HepG2 (cell line): ENCODE measurements at regions not wholly inside any gene's neighbourhood (a gene's known extent, or its start where the extent isn't known, plus 50 kb on each side); places are given as distances from the start of the nearest gene placed in this dataset.
"Not testable (repeated sequence)": the region's sequence is repeated elsewhere in the genome, so short reads cannot be mapped to it uniquely, and the experiment has no call there.

Experiments
- ATAC-seq: fragments of 200-7000 bp; cut with Tn5 transposase; 3 replicates; pipeline ENCODE4 v1.9.1; 2020; ENCODE audit warnings: mild to moderate bottlenecking, moderate library complexity
- BruUV-seq: library from RNA; stranded (reverse); fragments of 400-500 nt; replicated peaks from 2 replicates; lab custom pipeline; 2021; lab: Mats Ljungman, UMichigan
- CTCF ChIA-PET: fragments of 300-600 bp; formaldehyde crosslinking; extraction: SDS; loops from one replicate; lab custom pipeline; 2021; ENCODE audit warnings: low total read pairs, inconsistent platforms, low intra/inter-chr PET ratio; lab: Yijun Ruan, JAX
- POLR2A ChIA-PET: fragments of 350-600 bp; sonication (Branson Sonifier 250); formaldehyde crosslinking; loops from one replicate; lab custom pipeline; 2020; ENCODE audit warnings: antibody characterized with exemption, inconsistent platforms; lab: Yijun Ruan, JAX
- DNase-seq: peaks from one replicate; pipeline ENCODE4 v3.0.0-alpha.2; 2015; ENCODE audit warnings: low spot score
- FAIRE-seq: peaks from 3 replicates; lab custom pipeline; 2011; peaks lifted over from hg19 to GRCh38; lab: Jason Lieb, UNC
- H2AFZ ChIP-seq: one replicate; pipeline ENCODE4 v1.6.1; 2011; ENCODE audit warnings: low read length, inconsistent platforms
- H3K27ac ChIP-seq: fragments of 300-600 bp; 3 replicates; pipeline ENCODE4 v1.8.0; 2011; ENCODE audit warnings: mixed run types, mild to moderate bottlenecking, mixed read lengths, low read length, inconsistent platforms; ENCODE audit not compliant: insufficient read depth; ENCODE audit errors: extremely low read length
- H3K27me3 ChIP-seq, 2 experiments: fragments of 200-600 bp in 1 of 2; 2 replicates in 1 of 2; 3 replicates in 1 of 2; pipeline versions ENCODE4 v1.6.0 to v1.8.0; 2011; ENCODE audit warnings: low read length in 2 of 2, mild to moderate bottlenecking in 2 of 2, moderate library complexity in 2 of 2, inconsistent platforms in 1 of 2; ENCODE audit not compliant: insufficient read depth in 2 of 2, control insufficient read depth in 1 of 2
- H3K36me3 ChIP-seq, 2 experiments: fragments of 200-600 bp in 1 of 2; replicated peaks in 1 of 2; 2 replicates in 1 of 2; 3 replicates in 1 of 2; pipeline versions ENCODE4 v1.5.1 to v1.8.0; 2011; ENCODE audit warnings: low read length in 2 of 2, inconsistent platforms in 1 of 2; ENCODE audit not compliant: insufficient read depth in 2 of 2, control insufficient read depth in 1 of 2
- H3K4me1 ChIP-seq: 2 replicates; pipeline ENCODE4 v1.5.1; 2012; ENCODE audit warnings: low read length, inconsistent platforms; ENCODE audit not compliant: insufficient read depth
- H3K4me2 ChIP-seq: 2 replicates; pipeline ENCODE4 v1.6.0; 2011; ENCODE audit warnings: low read depth, low read length, inconsistent platforms
- H3K4me3 ChIP-seq, 3 experiments: fragments of 200-600 bp in 1 of 3; sonication (generic), shearing (Covaris generic) in 1 of 3; replicated peaks in 1 of 3; 2 replicates each; pipeline ENCODE4 v1.5.1; 2011 to 2016; ENCODE audit warnings: low read length in 3 of 3, inconsistent platforms in 2 of 3, low read depth in 2 of 3, mild to moderate bottlenecking in 2 of 3, control low read depth in 1 of 3, mixed read lengths in 1 of 3; ENCODE audit not compliant: insufficient read depth in 1 of 3
- H3K79me2 ChIP-seq: one replicate; pipeline ENCODE4 v1.6.1; 2011; ENCODE audit warnings: low read length, inconsistent platforms; ENCODE audit not compliant: insufficient read depth
- H3K9ac ChIP-seq: 2 replicates; pipeline ENCODE4 v1.6.0; 2011; ENCODE audit warnings: mild to moderate bottlenecking, low read depth, low read length, inconsistent platforms; ENCODE audit not compliant: insufficient read depth
- H3K9me3 ChIP-seq: 2 replicates; pipeline ENCODE4 v1.5.1; 2012; ENCODE audit warnings: mild to moderate bottlenecking, low read length
- H4K20me1 ChIP-seq: 2 replicates; pipeline ENCODE4 v1.6.0; 2011; ENCODE audit warnings: inconsistent platforms, mild to moderate bottlenecking, low read length, moderate library complexity; ENCODE audit not compliant: insufficient read depth
- ATAD3A ChIP-seq: sonication (generic); formaldehyde crosslinking; IDR thresholded peaks from 2 replicates; pipeline ENCODE4 v1.4.0; 2020; ENCODE audit warnings: missing genetic modification reagents
- HOXA7 ChIP-seq: sonication (generic); formaldehyde crosslinking; IDR thresholded peaks from 2 replicates; pipeline ENCODE4 v1.8.1; 2022; ENCODE audit warnings: mild to moderate bottlenecking, missing genetic modification reagents, moderate library complexity
- MTA3 ChIP-seq: sonication (generic); formaldehyde crosslinking; IDR thresholded peaks from 2 replicates; pipeline ENCODE4 v1.4.0; 2020; ENCODE audit warnings: missing genetic modification reagents
- PHB2 ChIP-seq: fragments of 450-650 bp; IDR thresholded peaks from 2 replicates; pipeline ENCODE4 v1.6.1; 2018; ENCODE audit not compliant: partially characterized antibody
- SAFB2 ChIP-seq: sonication (generic); formaldehyde crosslinking; IDR thresholded peaks from 2 replicates; pipeline ENCODE4 v1.5.1; 2020; ENCODE audit warnings: missing genetic modification reagents, low read depth, mild to moderate bottlenecking, borderline replicate concordance
- SNAI1 ChIP-seq: sonication (generic); formaldehyde crosslinking; IDR thresholded peaks from 2 replicates; pipeline ENCODE4 v1.5.0; 2020; ENCODE audit warnings: mild to moderate bottlenecking, missing genetic modification reagents, borderline replicate concordance
- ZFP62 ChIP-seq: sonication (generic); formaldehyde crosslinking; IDR thresholded peaks from 2 replicates; pipeline ENCODE4 v1.4.0; 2020; ENCODE audit warnings: missing genetic modification reagents
- ZNF484 ChIP-seq: sonication (generic); formaldehyde crosslinking; IDR thresholded peaks from 2 replicates; pipeline ENCODE4 v1.5.1; 2020; ENCODE audit warnings: mild to moderate bottlenecking, low read depth, missing genetic modification reagents, borderline replicate concordance
- ZSCAN22 ChIP-seq: sonication (generic); formaldehyde crosslinking; IDR thresholded peaks from 2 replicates; pipeline ENCODE4 v1.4.0; 2020; ENCODE audit warnings: mild to moderate bottlenecking, missing genetic modification reagents
- WGBS: methylation state at CpG from one replicate; pipeline ENCODE4 v1.1.6; 2017; ENCODE audit warnings: low lambda C conversion rate; 5-methylcytosine and 5-hydroxymethylcytosine counted together
- in situ Hi-C: cut with HindIII; loops from 2 replicates; pipeline ENCODE4 v1.10.0; 2017; ENCODE audit warnings: low pct_unique_long_range_greater_than_20kb; ENCODE audit not compliant: extremely low pct_ligation_motif_present
- intact Hi-C: fragments of 100-400 bp; cut with micrococcal nuclease; formaldehyde crosslinking; loops from one replicate; pipeline ENCODE4 v1.10.0; 2022; ENCODE audit not compliant: unreplicated experiment
- TF ChIP-seq, protein P1 (sequence below): sonication (generic); formaldehyde crosslinking; IDR thresholded peaks from 2 replicates; pipeline ENCODE4 v1.5.0; 2020; ENCODE audit warnings: missing genetic modification reagents
- TF ChIP-seq, protein P2 (sequence below): sonication (generic); formaldehyde crosslinking; IDR thresholded peaks from 2 replicates; pipeline ENCODE4 v1.5.1; 2020; ENCODE audit warnings: missing genetic modification reagents, mild to moderate bottlenecking, borderline replicate concordance
- TF ChIP-seq, protein P3 (sequence below): sonication (generic); formaldehyde crosslinking; IDR thresholded peaks from 2 replicates; pipeline ENCODE4 v1.4.0; 2020; ENCODE audit warnings: missing genetic modification reagents, borderline replicate concordance

GRCh38 chr13:109271061-109271460 lies 515.3 kb downstream of the IRS2 start:
- no peaks in the 10 kb centered on the region for H4K20me1 ChIP-seq
- DNase-seq (no peak), ATAC-seq (no peak), FAIRE-seq (no peak)
- H3K36me3 ChIP-seq = no peaks in the 10 kb centered on the region
- no peaks in the 10 kb centered on the region for H3K27me3 ChIP-seq
- no peak overlapping the region for H3K4me3 ChIP-seq
- H3K9me3 ChIP-seq = peaks cover 8% of the 10 kb centered on the region; the same call in 1 of the 2 replicates
- no peak overlapping the region for H3K4me2 ChIP-seq
- no peak overlapping the region for H3K9ac ChIP-seq
- no peaks in the 10 kb centered on the region for H3K4me1 ChIP-seq
- no peak overlapping the region for H3K27ac ChIP-seq
- WGBS = 32% methylated on average over 9 of the region's 9 CpGs
- intact Hi-C loops = no loop called here
- no peaks in the 10 kb centered on the region for H3K79me2 ChIP-seq
- ChIA-PET POLR2A (no interaction called here), CTCF (no interaction called here)
- in situ Hi-C loops = no loop called here
- BruUV-seq = no TSS peak
- no peak overlapping the region for H2AFZ ChIP-seq
- TF ChIP-seq ATAD3A (CRISPR knock-in tag) (no peak), HOXA7 (CRISPR knock-in tag) (no peak), PHB2 (no peak), ZSCAN22 (no peak), SNAI1 (CRISPR knock-in tag) (no peak), SAFB2 (CRISPR knock-in tag) (no peak), ZFP62 (no peak), MTA3 (no peak), ZNF484 (CRISPR knock-in tag) (no peak)
- TF ChIP-seq, protein P1, sequence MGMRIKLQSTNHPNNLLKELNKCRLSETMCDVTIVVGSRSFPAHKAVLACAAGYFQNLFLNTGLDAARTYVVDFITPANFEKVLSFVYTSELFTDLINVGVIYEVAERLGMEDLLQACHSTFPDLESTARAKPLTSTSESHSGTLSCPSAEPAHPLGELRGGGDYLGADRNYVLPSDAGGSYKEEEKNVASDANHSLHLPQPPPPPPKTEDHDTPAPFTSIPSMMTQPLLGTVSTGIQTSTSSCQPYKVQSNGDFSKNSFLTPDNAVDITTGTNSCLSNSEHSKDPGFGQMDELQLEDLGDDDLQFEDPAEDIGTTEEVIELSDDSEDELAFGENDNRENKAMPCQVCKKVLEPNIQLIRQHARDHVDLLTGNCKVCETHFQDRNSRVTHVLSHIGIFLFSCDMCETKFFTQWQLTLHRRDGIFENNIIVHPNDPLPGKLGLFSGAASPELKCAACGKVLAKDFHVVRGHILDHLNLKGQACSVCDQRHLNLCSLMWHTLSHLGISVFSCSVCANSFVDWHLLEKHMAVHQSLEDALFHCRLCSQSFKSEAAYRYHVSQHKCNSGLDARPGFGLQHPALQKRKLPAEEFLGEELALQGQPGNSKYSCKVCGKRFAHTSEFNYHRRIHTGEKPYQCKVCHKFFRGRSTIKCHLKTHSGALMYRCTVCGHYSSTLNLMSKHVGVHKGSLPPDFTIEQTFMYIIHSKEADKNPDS (CRISPR knock-in tag) = no peak
- TF ChIP-seq, protein P2, sequence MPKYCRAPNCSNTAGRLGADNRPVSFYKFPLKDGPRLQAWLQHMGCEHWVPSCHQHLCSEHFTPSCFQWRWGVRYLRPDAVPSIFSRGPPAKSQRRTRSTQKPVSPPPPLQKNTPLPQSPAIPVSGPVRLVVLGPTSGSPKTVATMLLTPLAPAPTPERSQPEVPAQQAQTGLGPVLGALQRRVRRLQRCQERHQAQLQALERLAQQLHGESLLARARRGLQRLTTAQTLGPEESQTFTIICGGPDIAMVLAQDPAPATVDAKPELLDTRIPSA (CRISPR knock-in tag) = no peak
- TF ChIP-seq, protein P3, sequence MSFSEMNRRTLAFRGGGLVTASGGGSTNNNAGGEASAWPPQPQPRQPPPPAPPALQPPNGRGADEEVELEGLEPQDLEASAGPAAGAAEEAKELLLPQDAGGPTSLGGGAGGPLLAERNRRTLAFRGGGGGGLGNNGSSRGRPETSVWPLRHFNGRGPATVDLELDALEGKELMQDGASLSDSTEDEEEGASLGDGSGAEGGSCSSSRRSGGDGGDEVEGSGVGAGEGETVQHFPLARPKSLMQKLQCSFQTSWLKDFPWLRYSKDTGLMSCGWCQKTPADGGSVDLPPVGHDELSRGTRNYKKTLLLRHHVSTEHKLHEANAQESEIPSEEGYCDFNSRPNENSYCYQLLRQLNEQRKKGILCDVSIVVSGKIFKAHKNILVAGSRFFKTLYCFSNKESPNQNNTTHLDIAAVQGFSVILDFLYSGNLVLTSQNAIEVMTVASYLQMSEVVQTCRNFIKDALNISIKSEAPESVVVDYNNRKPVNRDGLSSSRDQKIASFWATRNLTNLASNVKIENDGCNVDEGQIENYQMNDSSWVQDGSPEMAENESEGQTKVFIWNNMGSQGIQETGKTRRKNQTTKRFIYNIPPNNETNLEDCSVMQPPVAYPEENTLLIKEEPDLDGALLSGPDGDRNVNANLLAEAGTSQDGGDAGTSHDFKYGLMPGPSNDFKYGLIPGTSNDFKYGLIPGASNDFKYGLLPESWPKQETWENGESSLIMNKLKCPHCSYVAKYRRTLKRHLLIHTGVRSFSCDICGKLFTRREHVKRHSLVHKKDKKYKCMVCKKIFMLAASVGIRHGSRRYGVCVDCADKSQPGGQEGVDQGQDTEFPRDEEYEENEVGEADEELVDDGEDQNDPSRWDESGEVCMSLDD = no peak

DNA sequence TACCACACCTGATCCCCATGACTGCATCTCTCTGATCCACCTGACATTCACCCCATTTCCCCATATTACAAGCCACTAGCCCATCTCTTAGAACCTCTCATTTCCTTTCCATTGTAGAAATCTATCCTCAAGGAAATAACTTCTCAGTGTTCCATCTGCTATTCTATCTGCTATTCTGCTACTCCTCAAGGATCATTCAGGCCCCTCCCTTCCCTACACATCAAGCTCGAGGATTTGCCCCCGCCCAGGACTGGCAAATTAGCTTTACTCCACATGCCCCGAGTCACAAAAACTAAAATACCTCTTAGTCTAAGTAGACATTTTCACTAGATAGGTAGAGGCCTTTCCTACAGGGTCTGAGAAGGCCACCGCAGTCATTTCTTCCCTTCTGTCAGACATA lies 517.0 kb downstream of the IRS2 start:
- POLR2A ChIA-PET, DNase-seq, BruUV-seq, H3K4me3 ChIP-seq, ATAC-seq, H3K36me3 ChIP-seq, H2AFZ ChIP-seq, H3K4me1 ChIP-seq, H3K9me3 ChIP-seq, intact Hi-C loops, H4K20me1 ChIP-seq, H3K9ac ChIP-seq, FAIRE-seq, H3K4me2 ChIP-seq, CTCF ChIA-PET, H3K79me2 ChIP-seq, in situ Hi-C loops, H3K27me3 ChIP-seq, H3K27ac ChIP-seq: not testable (repeated sequence)
- WGBS = 12% methylated on average over 4 of the region's 4 CpGs
